Frontal cortex (tissue), 4 donors: ENCODE measurements at regions not wholly inside any gene's neighbourhood (a gene's known extent, or its start where the extent isn't known, plus 50 kb on each side); places are given as distances from the start of the nearest gene placed in this dataset. TPM values are rescaled to one million over a fixed set of nuclear protein-coding genes. Genes with fewer than 3 reads are reported as not detected.
"Not testable (repeated sequence)": the region's sequence is repeated elsewhere in the genome, so short reads cannot be mapped to it uniquely, and the experiment has no call there.

Source experiments
- DNase-seq, 2 donors: peaks; one replicate each; pipeline ENCODE4 v3.0.0; 2012; ENCODE audit warnings: low spot score in 2 of 2
- FAIRE-seq: peaks from 2 replicates; lab custom pipeline; 2012; peaks lifted over from hg19 to GRCh38; lab: Jason Lieb, UNC
- small RNA-seq: library from RNA; depleted of rRNA; stranded (forward); fragments of <200 nt; gene quantifications from one replicate; pipeline ENCODE3, GENCODE V24; 2014
- donor health status: control.
- donor health status: control.
- donor health status: control.

DNA sequence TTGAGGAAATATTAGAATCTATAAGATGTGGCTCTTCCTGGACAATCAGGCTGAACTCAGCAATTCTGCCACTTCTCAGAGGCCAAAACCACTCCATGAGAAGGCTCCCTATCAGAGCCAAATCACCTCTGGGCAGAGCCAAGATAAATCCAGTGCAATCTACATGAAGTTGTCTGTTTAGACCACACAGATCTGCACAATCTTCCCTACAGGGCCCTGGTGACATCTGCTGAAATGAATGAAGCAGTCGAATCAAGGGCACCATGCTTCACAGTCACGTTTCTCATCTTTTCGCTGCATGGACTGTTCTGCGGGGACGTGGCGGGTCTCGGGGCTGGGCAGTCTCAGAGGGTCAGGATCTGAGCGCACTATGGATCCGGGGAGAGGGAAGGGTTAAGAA lies 60.1 kb upstream of the CD93 start:
- FAIRE-seq, result no peak
- no peak for DNase-seq

DNA sequence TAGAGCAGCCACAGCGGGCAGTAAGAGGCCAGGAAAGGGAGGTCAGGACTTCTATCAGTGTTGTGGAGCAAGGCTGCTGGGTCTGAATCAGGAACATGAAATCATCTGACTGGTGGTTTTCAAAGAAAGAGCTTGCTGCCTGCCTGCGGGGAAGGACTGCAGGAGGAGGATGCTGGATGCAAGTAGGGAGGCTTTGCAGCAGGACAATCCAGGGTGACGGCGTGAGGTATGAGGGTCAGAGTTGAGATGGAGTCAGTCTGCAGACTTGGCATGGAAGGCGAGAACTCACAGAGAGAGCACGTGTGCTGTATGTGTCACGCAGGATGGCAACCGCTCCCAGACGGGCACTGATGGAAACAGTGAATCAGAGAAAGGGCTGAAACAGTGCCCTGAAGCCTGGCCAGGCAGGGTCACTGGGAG lies 59.2 kb upstream of the CD93 start:
- DNase-seq (no peak), FAIRE-seq (no peak)

DNA sequence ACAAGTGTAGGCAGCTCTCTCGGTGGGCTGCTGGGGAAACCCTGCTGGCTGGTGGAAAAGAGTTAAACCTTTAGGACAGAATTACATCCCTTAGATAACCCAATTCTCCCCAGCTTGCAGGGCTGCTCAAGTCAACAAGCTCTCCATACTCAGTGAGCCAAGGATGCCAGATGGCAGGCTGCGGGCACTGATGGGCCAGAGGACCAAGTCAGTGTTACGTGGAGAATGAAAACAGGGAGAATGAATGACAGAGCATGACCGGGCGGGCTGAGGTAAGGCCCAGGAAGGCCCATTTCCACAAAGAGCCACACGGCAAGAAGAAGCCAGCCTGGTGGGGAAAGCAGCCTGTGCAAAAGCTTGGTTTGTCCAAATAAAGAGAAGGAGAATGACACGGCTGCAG lies 58.7 kb upstream of the CD93 start:
- DNase-seq, result no peak
- no peak for FAIRE-seq

DNA sequence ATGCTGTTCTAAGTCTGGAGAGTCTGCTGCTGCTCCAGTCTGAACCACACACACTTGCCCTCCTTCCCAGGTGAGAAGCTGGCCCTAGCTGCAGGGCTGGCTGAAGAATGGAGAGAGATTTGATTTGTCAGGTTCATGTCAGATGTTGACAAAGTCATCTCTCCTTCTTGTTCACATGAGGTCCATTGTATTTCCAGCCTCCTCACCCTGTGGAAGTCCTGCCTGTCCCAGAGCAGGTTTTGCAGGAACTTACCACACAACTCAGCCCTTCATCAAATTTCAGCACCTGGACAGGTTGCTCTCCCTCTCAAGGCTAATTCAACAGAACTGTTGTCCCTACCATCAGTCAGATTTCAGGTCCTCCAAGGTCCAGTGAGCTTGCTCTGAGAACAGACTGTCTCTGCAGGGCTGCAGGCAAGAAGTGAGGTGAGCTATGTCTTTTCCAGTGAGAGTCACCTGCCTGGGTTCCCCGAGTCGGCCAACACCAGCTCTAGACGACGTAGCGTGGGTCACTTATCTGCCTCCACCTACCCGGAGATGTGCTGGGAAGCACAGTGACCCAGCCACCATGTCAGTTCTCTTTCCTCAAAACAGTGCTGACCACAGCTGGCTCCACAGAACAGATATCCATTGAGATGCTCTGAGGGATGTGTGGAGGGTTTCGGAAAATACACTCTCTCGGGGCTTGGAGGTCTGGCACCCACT lies 58.0 kb upstream of the CD93 start:
- FAIRE-seq (no peak), DNase-seq (no peak)

DNA sequence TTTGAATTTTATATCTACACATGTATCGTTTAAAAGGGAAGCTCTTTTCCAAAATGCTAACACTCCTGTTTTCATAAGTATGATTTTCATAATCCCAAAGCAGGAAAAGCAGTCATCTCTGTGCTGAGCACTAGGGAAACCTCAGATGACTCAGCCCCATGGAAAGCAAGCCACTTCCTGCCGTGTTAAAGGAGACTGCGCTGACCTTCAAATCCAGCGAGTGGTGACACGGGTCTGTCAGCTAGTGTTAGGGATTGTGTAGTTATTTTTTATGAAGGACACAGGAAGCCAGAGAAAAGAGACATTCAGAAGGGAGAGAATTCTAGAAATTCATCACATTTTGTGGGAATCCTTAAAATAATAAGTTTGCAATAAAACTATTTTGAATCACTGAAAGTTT lies 57.0 kb upstream of the CD93 start:
- FAIRE-seq, result no peak
- DNase-seq, result peak in 1 of 2 donors; percentile 42

DNA sequence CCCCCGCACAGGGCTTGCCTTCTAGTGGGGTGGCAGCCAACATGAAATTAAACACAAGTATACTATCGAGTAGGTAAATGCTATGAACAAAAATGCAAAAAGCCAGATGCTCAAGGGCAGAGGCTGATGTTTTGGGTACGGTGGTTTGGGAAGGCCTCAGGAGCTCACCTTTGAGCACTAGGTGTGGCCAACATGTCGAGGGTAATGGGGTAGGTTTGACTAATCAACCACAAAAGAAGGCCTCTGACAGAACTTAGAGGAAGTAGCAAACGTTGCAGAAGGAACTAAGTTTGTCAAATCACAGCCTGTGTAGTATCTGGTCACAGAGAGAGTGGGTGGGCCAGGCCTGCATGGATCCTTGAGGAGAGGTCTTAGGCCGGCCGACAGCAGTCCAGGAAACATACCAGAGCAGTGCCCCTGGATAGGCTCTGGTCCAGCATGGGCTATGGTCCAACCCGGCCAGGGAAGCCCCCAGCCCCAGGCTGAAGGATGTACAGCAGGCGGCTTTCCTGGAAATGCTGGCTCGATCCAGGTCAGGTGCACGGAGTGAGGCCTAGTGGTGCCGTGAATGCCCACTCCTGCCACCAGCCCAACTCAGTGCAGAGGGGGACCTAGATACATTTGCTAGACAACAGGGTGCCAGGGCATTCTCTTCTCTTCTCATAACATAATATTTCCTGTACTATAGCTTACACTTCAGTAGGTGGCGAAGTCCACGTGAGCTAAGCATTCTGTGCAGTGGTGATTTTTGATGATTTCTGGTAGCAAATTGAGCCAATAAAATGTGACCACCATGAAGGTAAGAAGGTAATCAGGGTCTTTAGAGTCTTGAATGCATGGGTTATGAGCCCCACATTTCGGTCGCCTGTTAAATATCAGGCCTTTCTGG lies 56.3 kb upstream of the CD93 start:
- DNase-seq (no peak), FAIRE-seq (no peak)

DNA sequence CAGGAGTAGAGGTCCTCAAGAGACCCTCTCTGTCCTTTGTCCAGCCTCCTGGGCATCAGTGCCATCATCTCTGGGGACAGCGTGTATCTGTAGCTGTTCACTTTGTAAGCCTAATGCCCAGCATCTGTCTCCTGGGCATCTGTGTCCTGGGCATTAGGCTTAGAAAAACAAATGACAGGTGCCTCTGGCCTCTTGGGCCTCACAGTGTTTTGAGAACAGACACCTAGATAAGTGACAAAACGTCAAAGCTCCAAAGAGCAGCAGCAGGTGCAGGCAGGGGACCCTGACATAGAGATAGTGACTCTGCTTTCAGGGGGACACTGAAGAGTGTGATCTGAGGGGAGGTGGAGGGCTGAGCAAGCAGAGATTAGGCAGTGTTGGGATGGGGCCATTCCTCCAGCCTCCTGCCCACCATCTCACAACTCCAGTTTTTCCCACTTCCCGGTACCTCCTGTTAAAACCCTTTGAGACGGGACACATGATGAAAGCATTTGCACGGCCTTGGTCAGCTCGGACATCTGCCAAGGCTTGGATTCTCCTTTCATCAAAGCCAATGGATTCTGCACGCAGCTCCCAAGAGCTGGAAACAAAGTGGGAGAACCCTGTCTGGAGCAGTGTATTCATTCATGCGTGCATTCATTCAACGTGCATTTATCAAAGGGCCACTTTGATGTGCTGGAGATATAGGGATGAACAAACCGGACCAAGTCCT lies 55.5 kb upstream of the CD93 start:
- no peak for FAIRE-seq
- DNase-seq, result no peak

DNA sequence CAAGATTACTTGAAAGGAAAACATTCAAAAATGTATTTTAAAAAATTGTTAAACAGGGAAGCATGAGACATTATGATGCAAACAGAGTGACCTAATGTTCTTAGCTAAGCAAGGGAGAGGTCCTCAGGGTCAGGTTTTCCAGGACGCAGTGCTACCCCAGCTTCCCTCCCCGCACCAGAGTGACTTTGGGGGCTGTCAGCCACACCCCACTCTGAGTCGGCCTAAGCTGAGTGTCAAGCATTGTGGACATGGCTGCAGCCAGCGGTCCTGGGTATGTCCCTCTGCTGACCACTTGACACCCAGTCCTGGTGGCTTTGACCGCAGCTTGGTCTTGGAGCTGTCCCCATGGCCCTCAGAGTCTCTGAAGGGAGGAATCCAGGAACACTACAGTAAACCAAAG lies 54.9 kb upstream of the CD93 start:
- no peak for DNase-seq
- FAIRE-seq, result no peak

DNA sequence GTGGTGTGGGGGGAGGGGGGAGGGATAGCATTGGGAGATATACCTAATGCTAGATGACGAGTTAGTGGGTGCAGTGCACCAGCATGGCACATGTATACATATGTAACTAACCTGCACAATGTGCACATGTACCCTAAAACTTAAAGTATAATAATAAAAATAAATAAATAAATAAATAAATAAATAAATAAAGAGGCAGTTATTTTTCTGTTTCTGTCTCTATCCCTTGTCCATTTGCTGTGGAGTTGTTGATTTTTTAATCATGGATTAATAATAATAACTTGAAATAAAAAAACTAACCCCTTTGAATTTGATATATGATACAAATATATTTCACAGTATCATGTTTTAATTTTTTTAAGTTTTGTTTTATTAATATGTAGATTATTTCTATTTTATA lies 53.9 kb upstream of the CD93 start:
- peak; percentile 79 for FAIRE-seq
- DNase-seq, result not testable (repeated sequence)

DNA sequence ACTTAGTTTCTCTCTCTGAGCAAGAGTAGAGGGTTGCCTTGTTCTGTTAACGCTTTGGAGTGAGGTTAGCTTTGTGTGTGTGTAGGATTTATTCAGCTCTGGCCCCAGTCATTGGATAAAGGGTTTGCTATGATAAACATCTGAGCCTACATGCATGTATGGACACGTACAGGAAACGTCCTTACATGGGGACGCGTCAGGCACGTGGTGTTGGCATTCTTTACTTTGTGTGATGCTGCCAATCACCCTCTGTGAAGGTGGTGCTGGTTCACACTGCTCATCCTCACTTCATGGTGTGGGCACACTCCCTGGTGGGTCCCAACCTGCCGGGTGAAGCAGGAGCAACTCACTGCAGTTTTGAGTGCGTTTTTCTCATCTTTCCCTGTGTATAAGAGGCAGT lies 53.4 kb upstream of the CD93 start:
- no peak for FAIRE-seq

DNA sequence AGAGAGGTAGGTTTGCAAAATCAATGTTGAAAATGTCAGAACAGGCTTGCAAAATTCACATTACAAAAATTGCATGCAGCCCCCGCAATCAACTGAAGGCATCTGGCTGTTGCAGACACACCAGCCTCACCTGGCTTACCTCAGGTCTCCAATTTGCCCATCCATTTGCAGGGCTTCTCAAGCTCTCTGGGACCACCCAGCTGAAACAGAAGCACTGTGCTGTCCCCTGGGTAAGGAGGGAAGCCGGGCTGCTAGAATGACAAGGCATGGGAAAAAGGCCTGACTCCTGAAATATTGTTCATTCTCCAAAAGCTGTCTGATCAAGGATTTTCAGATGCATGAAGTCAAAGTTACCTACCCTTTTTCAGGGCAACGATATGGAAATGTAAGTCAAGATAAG lies 52.6 kb upstream of the CD93 start:
- FAIRE-seq (no peak), DNase-seq (no peak)

More for the DNA sequence above, 53.4 kb upstream of the CD93 start:
- DNase-seq, result no peak

DNA sequence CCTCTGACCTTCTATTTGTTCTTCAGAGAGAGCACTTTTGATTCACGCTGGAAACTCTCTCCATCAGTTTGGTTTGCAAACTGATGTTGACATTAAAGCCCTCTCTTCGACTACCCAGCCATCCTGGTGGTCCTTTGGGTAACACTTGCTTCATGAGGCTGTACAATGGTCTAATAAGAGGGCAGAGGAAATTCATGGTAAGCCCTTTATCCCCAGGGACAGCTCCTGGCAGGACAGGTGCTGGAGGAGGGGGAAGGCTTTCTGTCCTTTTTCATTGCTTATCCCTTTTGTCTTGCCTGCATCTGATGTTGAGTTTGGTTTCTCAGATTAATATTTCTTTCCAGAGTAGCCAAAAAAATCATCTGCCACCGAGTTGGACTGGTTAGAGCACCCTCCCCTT lies 52.1 kb upstream of the CD93 start:
- FAIRE-seq, result no peak
- no peak for DNase-seq

DNA sequence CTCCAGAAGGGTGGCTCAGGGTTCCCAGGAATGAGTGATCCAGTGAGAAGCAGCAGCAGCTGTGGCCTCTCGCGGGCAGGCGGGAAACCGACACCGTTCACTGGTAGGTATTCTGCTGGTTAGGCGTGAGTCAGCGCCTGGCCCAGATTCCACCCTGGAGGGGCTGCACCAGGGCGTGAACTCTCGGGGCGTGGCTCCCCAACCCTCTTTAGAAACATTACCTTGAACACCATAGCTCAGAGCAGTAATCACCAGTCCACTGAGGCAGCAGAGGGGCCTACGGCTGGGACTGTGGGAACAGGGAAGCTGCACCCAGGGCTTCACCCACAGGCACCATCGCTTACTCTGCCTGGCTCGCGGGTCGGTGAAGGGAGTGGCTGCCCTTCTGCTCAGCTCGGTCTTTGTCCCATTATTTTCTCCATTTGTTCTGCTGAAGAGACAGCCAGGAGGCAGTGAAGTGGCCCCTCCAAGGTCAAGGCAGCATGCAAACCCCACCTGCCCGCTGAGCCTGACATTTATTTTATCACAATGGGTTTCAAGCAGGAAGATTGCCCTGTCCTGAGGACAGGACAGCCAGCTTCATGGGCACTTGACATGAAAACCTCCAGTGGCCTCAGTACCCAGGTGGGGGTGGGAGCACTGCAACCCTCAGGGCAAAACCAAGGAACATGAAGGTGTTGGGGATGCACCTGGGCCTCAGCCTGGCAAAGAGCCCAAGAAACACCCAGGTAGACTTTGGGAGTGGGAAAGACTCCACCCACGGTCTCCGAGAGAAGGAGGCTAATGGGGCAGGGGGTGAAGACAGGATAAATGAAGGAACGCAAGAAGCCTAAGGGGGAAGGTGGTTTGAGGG lies 51.0 kb upstream of the CD93 start:
- DNase-seq, result no peak
- no peak for FAIRE-seq

DNA sequence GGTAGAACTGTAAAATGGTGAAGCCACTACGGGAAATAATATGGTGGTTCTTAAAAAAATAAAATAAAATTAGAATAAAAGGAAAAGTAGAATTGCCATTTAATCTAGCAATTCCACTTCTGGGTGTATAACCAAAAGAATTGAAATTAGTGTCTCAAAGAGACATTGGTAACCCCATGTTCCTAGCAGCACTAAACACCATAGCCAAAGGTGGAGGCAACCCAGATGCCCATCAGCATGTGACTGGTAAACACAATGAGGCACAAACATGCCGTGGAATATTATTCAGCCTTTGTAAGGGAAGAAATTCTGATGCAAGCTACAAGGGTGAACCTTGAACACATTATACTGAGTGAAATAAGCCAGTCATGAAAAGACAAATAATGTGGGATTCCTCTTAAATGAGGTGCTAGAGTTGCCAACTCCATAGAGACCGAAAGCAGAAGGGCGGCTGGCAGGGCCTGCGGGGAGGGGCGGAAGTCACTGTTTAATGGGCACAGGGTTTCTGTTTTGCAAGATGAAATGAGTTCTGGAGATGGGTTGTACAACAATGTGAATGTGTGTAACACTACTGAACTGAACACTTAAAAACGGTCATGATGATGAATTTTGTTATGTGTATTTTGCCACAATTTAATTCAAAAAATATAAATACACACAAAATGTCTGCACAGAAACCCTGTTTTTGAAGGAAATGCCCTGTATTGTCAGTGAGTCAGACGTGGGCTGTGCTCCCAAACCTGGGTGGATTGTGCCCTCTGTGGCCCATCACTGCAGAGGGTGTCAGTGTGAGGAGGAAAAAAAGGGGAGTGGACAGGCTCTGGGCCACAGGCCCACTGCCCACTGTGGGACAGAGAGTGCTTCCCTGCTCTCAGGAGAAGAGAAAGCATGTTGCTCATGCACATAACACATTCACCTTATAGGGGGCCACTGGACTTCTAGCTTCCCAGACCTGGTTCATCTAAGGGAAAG lies 49.6 kb upstream of the CD93 start:
- FAIRE-seq (no peak), DNase-seq (no peak)

Small RNA genes in the stretch of these regions (small RNA-seq; reads per million reads assigned to genes)
- not detected for gene RNA5SP478
